GM12878 (cell line): ENCODE measurements at regions not wholly inside any gene's neighbourhood (a gene's known extent, or its start where the extent isn't known, plus 50 kb on each side); places are given as distances from the start of the nearest gene placed in this dataset.

Source experiments
- BRCA1 ChIP-seq: IDR thresholded peaks from 2 replicates; pipeline ENCODE4 v1.6.1; 2011; ENCODE audit warnings: low read depth, low read length, improper control_type of control experiment
- CHD1 ChIP-seq: IDR thresholded peaks from 2 replicates; pipeline ENCODE4 v1.6.1; 2012; ENCODE audit warnings: low read depth, low read length, improper control_type of control experiment
- FOXK2 ChIP-seq: fragments of 450-650 bp; IDR thresholded peaks from 2 replicates; pipeline ENCODE4 v1.6.1; 2017; ENCODE audit warnings: mild to moderate bottlenecking, moderate library complexity
- FOXM1 ChIP-seq: IDR thresholded peaks from 2 replicates; pipeline ENCODE4 v1.6.1; 2012; ENCODE audit warnings: low read depth, mild to moderate bottlenecking, inconsistent platforms, low read length, moderate library complexity
- MEF2B ChIP-seq: fragments of 450-650 bp; IDR thresholded peaks from 2 replicates; pipeline ENCODE4 v1.6.1; 2018; ENCODE audit warnings: mild to moderate bottlenecking, moderate library complexity; ENCODE audit not compliant: partially characterized antibody, poor library complexity, severe bottlenecking
- ZNF217 ChIP-seq: fragments of 450-650 bp; IDR thresholded peaks from 2 replicates; pipeline ENCODE4 v1.6.1; 2017; ENCODE audit warnings: antibody characterized with exemption, mild to moderate bottlenecking
- ZNF24 ChIP-seq: fragments of 450-650 bp; IDR thresholded peaks from 2 replicates; pipeline ENCODE4 v1.6.1; 2017; ENCODE audit warnings: antibody characterized with exemption, mild to moderate bottlenecking
- TF ChIP-seq, protein P1 (sequence below), 3 experiments: IDR thresholded peaks in 2 of 3; conservative IDR thresholded peaks in 1 of 3; 2 replicates each; pipeline ENCODE4 v1.5.1; 2011; ENCODE audit warnings: low read depth in 3 of 3, low read length in 3 of 3, mild to moderate bottlenecking in 3 of 3, control low read depth in 2 of 3, moderate library complexity in 2 of 3, inconsistent platforms in 1 of 3, mixed read lengths in 1 of 3; ENCODE audit not compliant: control insufficient read depth in 2 of 3, insufficient read depth in 1 of 3; ENCODE audit errors: extremely low read depth in 1 of 3
- TF ChIP-seq, protein P2 (sequence below): fragments of 450-650 bp; formaldehyde crosslinking; IDR thresholded peaks from 2 replicates; pipeline ENCODE4 v1.5.0; 2022; ENCODE audit warnings: mild to moderate bottlenecking, missing genetic modification characterization

DNA sequence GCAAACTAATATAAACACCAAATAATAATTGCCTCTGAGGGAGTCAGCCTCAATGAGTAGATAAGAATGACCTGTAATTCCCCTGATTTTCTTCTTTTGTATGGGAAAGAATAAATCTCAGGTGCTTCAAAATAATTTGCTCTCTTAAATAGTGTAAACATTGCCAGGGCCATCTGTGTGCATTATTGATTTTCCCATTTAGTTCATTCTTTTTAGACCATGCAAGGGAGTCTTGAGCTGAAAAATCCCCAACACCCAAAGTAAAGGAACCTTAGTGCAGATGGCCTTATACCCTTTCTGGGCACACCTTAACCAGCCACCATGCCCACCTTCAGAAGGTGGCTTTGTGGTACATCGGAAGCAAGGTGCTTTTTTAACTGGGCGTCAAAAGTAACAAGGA, 267.2 kb downstream of the TMEM114 start:
- no peak for TF ChIP-seq BRCA1
- no peak for TF ChIP-seq ZNF217
- TF ChIP-seq ZNF24 = no peak
- no peak for TF ChIP-seq CHD1
- TF ChIP-seq MEF2B = no peak
- TF ChIP-seq, protein P1, sequence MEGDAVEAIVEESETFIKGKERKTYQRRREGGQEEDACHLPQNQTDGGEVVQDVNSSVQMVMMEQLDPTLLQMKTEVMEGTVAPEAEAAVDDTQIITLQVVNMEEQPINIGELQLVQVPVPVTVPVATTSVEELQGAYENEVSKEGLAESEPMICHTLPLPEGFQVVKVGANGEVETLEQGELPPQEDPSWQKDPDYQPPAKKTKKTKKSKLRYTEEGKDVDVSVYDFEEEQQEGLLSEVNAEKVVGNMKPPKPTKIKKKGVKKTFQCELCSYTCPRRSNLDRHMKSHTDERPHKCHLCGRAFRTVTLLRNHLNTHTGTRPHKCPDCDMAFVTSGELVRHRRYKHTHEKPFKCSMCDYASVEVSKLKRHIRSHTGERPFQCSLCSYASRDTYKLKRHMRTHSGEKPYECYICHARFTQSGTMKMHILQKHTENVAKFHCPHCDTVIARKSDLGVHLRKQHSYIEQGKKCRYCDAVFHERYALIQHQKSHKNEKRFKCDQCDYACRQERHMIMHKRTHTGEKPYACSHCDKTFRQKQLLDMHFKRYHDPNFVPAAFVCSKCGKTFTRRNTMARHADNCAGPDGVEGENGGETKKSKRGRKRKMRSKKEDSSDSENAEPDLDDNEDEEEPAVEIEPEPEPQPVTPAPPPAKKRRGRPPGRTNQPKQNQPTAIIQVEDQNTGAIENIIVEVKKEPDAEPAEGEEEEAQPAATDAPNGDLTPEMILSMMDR (IDR thresholded peaks at IDR 0.05 in 2 of 3, conservative IDR thresholded peaks at IDR 0.05 in 1 of 3; ENCODE audit: control insufficient read depth in 2 of 3, extremely low read depth in 1 of 3, insufficient read depth in 1 of 3, low read depth in 3 of 3, low read length in 3 of 3) = no peak
- TF ChIP-seq, protein P2, sequence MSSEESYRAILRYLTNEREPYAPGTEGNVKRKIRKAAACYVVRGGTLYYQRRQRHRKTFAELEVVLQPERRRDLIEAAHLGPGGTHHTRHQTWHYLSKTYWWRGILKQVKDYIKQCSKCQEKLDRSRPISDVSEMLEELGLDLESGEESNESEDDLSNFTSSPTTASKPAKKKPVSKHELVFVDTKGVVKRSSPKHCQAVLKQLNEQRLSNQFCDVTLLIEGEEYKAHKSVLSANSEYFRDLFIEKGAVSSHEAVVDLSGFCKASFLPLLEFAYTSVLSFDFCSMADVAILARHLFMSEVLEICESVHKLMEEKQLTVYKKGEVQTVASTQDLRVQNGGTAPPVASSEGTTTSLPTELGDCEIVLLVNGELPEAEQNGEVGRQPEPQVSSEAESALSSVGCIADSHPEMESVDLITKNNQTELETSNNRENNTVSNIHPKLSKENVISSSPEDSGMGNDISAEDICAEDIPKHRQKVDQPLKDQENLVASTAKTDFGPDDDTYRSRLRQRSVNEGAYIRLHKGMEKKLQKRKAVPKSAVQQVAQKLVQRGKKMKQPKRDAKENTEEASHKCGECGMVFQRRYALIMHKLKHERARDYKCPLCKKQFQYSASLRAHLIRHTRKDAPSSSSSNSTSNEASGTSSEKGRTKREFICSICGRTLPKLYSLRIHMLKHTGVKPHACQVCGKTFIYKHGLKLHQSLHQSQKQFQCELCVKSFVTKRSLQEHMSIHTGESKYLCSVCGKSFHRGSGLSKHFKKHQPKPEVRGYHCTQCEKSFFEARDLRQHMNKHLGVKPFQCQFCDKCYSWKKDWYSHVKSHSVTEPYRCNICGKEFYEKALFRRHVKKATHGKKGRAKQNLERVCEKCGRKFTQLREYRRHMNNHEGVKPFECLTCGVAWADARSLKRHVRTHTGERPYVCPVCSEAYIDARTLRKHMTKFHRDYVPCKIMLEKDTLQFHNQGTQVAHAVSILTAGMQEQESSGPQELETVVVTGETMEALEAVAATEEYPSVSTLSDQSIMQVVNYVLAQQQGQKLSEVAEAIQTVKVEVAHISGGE = no peak
- no peak for TF ChIP-seq FOXK2
- TF ChIP-seq FOXM1 = no peak
